Heart left ventricle (tissue), 13 donors: ENCODE measurements at regions not wholly inside any gene's neighbourhood (a gene's known extent, or its start where the extent isn't known, plus 50 kb on each side); places are given as distances from the start of the nearest gene placed in this dataset.

Source experiments
- POLR2A ChIP-seq, 2 donors: fragments of 450-650 bp; IDR thresholded peaks; one replicate each; pipeline ENCODE4 v1.6.1; 2017; ENCODE audit warnings: antibody characterized with exemption in 2 of 2, mild to moderate bottlenecking in 2 of 2, moderate library complexity in 2 of 2
- TF ChIP-seq, protein P1 (sequence below), 12 donors: fragments of 200-600 bp; sonication (generic) in 4 of 12; IDR thresholded peaks; one replicate each; pipeline versions ENCODE4 v1.5.0 to v1.8.0; 2018 to 2022; ENCODE audit warnings: antibody characterized with exemption in 12 of 12, mild to moderate bottlenecking in 5 of 12
- donor health status: ischemic (EF 13 %, LVEDD 7.1; RV severe dilation, severe dysfunction).
- donor health status: DM: no; HTN: yes; CAD: no.
- donor health status: DM: no; HTN: no; CAD: no.
- donor health status: ischemic (EF 25% LVEDD 6.9; RV normal size, moderate dysfunction).
- donor health status: ischemic (EF 25% LVEDD 5.7; RV mildly dilated, moderate dysfunction).
- donor health status: ischemic (EF 35%, LVEDD 5.7; RV mildly dilated, moderate dysfunction).
- donor health status: nonischemic (EF 11% LVEDD 7.7; RV severe dilation, severe dysfunction).
- donor health status: DM: yes; HTN: yes; CAD: no.
- donor health status: PGD.
- donor health status: ischemic (EF 29% LVEDD 5.4; RV normal size, mild dysfunction).
- donor health status: nonischemic (EF 23%, LVEDD 6.1; RV moderate dilation, normal function).

DNA sequence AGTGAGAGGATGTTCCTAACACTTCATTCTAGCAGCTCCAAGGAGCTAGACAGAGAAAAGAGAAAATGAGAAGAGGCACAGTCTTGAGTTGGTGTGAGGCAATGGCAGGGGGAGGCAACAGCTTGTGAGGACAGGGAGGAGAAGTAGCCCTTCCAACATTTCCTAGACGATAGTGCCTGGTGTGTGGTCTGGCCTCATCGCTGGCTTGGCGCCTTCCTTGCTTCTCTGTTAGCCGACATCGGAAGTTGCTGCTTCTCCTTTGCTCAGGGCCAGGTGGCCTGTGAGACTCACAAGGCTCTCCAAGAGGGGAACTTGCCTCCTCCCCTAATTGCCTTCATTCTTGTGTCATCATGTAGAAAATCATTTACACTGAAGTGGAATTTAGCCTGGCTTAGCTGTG, 208.7 kb downstream of the MAP2K4 start:
- TF ChIP-seq, protein P1, sequence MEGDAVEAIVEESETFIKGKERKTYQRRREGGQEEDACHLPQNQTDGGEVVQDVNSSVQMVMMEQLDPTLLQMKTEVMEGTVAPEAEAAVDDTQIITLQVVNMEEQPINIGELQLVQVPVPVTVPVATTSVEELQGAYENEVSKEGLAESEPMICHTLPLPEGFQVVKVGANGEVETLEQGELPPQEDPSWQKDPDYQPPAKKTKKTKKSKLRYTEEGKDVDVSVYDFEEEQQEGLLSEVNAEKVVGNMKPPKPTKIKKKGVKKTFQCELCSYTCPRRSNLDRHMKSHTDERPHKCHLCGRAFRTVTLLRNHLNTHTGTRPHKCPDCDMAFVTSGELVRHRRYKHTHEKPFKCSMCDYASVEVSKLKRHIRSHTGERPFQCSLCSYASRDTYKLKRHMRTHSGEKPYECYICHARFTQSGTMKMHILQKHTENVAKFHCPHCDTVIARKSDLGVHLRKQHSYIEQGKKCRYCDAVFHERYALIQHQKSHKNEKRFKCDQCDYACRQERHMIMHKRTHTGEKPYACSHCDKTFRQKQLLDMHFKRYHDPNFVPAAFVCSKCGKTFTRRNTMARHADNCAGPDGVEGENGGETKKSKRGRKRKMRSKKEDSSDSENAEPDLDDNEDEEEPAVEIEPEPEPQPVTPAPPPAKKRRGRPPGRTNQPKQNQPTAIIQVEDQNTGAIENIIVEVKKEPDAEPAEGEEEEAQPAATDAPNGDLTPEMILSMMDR (IDR thresholded peaks at IDR 0.05) = no peak
- no peak for TF ChIP-seq POLR2A (IDR thresholded peaks at IDR 0.05)
